ENCODE measurements at regions not wholly inside any gene's neighbourhood (a gene's known extent, or its start where the extent isn't known, plus 50 kb on each side); places are given as distances from the start of the nearest gene placed in this dataset.
A peak's percentile ranks its signal among the peaks of the same experiment; 100 is the strongest.
"Not testable (repeated sequence)": the region's sequence is repeated elsewhere in the genome, so short reads cannot be mapped to it uniquely, and the experiment has no call there.

DNA sequence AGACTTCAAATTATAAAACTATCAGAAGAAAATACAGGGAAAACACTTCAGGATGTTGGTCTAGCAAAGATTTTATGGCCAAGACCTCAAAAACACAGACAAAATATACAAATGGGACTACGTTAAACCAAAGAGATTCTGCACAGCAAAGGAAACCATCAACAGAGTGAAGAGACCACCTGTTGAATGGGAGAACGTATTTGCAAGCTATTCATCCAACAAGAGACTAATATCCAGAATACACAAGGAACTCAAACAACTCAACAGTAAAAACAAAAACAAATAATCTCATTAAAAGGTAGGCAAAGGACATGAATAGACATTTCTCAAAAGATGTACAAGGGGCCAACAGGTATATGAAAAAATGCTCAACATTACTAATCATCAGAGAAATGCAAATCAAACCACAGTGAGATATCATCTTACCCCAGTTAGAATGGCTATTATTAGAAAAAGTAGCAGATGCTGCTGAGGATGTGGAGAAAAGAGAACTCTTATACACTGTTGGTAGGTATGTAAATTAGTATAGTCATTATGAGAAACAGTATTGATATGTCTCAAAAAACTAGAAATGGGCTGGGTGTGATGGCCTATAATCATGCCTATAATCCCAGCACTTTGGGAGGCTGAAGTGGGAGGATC, 112.6 kb downstream of the LRIG2 start:
- no peak for DNase-seq (ENCODE audit: low spot score)

- DNase-seq (ENCODE audit: low spot score): no peak
Observed at GRCh38 chr1:113190078-113190477, 117.1 kb downstream of the LRIG2 start.

GRCh38 chr1:113190930-113191329, 117.9 kb downstream of the LRIG2 start:
- DNase-seq (ENCODE audit: low spot score): no peak

DNA sequence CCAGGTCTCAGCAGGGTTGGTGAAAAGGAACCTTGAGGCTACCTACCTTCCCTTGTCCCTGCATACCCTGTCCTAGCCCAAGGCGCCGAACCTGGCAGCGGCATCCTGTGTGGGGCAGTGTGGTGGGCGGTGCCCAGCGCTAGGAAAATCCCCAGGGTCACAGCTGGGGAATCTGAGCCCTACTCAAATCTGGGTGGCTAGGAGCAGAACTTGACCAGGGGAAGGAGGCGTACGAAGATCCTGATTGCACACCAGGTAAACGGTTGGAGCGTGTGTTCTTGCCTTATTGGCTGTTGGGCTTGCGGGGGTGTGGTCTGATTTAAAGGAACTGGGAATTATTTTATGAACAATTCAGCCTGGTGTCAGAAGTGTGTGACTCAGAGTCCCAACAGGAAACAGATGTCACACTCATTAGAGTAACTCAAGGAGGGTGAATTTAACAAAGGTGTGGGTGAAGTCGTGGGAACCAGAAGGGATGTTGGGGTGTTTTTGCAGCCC, 118.6 kb downstream of the LRIG2 start:
- DNase-seq (ENCODE audit: low spot score): peak; percentile 22

GRCh38 chr1:113192242-113192641, 119.2 kb downstream of the LRIG2 start:
- DNase-seq (ENCODE audit: low spot score): no peak

GRCh38 chr1:113192980-113193379, 120.0 kb downstream of the LRIG2 start:
- no peak for DNase-seq (ENCODE audit: low spot score)

DNA sequence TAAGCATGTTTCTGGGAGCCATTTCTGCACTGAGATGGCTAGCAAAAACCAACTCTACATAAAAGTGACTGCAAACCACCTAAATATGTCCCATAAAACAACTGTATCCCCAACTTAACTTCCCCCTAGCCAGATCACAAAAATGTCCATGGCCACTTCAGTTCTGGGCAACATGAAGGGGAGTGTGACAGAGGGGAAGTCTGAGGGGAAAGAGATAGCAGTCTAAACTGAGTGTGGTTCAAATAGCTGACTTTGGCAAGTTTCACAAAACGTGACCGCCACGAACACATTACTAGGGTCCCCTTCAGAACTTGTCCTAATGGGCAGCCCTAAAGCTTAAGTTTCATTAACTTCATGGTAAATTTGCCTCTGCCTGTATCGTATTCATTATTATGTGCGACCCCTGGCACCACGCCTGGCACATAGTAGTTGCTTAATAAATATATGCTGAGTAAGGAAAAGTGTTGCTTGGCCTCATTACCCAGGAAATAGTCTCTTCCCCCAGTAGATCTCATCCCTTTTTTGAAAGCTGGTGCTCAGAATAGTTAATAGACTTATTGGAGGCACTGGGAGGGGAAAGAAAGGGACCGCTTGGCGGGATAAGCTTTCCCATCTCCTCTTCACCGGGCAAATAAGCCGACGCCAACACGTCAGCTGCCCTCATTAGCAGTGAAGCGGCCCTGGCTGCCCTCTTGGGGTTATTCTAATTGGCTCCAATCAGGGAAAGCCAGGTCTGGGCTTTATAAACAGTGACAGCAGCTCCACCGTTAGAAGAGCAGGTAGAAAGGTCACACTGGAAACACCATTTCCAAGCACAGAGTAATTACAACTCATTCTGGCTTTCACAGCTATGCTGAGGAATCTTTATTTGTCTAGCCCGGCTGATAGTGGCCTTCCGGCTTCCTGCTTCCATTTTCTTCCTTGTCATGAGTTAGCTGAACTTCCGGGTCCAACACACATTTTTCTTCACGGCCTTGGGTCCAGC, 122.1 kb downstream of the LRIG2 start:
- DNase-seq (ENCODE audit: low spot score): no peak

GRCh38 chr1:113197719-113198330, 124.8 kb downstream of the LRIG2 start:
- DNase-seq (ENCODE audit: low spot score): no peak

GRCh38 chr1:113198806-113199205, 125.8 kb downstream of the LRIG2 start:
- no peak for DNase-seq (ENCODE audit: low spot score)

DNA sequence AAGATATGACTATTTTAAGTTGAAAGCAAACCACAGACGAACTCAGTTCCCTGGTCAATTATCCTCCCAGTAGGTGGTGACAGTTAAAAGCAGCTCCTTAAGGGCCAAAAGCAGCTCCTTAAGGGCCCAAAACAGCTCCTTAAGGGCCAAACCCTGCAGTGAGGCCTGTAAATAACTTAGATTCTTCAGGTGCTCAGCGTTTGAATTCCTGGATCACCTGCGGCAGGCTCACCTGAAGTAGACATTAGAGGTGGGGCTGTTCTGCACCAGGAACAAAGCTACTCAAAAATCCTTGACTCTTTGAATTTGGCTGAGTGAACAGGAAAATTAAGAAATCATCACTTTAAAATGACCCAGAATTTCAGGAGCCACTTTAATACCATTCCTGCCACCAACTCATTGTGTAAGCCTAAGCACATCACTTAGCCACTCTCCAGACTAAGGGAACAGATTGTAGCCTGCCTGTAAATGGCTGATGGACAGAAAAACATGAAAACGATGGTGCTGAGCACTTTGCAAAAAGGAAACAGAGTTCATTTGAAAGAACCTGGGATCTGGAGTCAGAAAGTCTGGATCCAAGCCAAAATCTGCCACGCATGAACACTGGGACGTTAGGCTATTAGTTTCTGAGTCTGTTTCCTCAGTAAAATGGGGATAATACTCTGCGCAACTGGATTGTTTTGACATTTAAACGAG, 126.9 kb downstream of the LRIG2 start:
- no peak for DNase-seq (ENCODE audit: low spot score)

DNA sequence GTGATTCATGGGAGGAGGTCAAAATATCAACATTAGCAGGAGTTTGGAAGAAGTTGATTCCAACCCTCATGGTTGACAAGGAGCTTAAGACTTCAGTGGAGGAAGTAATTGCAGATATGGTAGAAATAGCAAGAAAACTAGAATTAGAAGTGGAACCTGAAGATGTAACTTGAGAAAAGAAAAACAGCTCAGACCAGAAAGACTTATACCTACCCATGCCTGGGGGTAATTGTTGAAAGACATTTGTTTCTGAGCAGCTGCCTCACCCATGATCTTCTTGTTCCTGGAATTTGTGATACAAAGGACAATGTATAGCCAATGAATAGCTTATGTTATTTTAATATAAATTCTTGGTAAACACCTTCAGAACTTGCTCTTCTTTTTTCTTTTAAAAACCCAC, 128.6 kb downstream of the LRIG2 start:
- no peak for DNase-seq (ENCODE audit: low spot score)

- DNase-seq (ENCODE audit: low spot score): no peak
Observed at GRCh38 chr1:113205980-113206766, 133.2 kb downstream of the LRIG2 start.

DNA sequence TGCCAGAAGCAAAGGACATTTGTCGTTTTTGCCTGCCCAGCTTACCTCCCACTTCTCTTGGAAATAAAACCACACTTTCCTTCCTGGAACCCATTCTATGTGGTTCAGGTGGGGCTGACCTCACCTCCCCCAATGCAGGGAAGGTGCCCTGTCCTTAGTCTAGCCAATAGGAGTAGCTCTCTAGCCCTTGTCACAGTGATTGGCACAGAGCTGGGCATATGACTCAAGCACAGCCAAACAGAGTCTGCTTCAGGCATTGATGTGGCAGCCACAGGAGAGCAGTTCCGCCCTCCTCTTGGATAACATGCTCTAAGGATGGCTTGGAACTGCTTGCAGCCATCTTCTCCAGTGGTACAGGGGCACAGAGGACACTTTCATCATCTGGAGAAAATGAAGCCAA, 134.0 kb downstream of the LRIG2 start:
- no peak for DNase-seq (ENCODE audit: low spot score)

- DNase-seq (ENCODE audit: low spot score): no peak
Observed at GRCh38 chr1:113207457-113207856, 134.5 kb downstream of the LRIG2 start.

DNA sequence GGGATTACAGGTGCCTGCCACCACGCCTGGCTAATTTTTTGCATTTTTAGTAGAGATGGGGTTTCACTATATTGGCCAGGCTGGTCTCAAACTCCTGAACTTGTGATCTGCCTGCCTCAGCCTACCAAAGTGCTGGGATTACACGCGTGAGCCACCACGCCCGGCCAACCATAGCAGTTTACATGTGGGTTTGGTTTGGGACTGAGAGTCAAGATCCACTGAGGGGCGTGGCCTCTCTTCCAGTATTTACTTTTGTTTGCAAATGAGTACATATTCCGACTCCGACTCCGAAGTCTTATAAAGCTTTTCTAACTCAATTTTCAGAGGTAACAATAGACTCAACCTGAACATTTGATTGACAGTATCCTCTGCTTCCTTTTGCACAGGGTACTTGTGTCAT, 135.4 kb downstream of the LRIG2 start:
- DNase-seq (ENCODE audit: low spot score): not testable (repeated sequence)

- DNase-seq (ENCODE audit: low spot score): no peak
Observed at GRCh38 chr1:113210248-113210647, 137.2 kb downstream of the LRIG2 start.

DNA sequence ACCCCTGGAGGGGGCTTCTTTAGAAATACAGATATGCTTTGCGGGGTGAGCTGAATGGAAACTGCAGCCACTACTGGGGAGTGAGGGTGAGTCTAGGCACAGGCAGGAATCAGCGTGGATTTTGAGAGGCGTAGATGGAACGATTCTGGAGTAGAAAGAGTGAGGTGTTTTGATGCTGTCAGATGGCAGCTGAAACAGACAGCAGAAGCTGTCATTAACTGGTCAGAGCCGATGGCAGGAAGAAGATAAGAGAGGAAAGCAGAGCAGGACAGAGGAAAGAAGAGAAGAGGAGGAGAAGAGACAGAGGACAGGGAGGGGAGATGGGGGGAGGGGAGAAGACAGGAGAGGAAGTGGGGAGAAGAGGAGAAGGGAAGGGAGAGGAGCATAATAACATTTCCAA, 138.5 kb downstream of the LRIG2 start:
- no peak for DNase-seq (ENCODE audit: low spot score)

GRCh38 chr1:113215015-113215414, 142.0 kb downstream of the LRIG2 start:
- no peak for DNase-seq (ENCODE audit: low spot score)

- DNase-seq (ENCODE audit: low spot score): no peak
Observed at GRCh38 chr1:113216664-113217063, 143.7 kb downstream of the LRIG2 start.

- peak; percentile 56 for DNase-seq (ENCODE audit: low spot score)
Observed at GRCh38 chr1:113217447-113218208, 144.6 kb downstream of the LRIG2 start.

DNA sequence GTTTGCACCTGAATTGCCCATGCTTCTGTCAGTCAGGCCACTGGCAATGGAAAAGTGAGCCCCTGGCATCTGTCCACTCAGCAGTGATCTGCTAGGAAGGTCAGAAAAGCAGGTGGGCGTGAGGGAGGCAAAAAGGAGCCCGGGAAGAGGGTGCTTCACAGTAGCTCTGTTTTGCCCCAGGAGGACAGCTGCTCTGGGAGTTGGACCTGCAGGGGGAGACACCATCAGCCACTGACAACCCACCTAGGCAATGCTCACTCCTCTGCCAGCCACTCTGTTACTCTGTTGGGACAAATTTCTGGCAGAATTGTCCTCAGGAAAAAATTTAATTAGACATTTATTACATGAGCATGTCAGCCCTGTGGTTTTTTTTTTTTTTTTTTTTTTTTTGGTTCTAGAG, 146.4 kb downstream of the LRIG2 start:
- DNase-seq (ENCODE audit: low spot score): no peak
